Upper lobe of right lung (tissue), 1 donor: ENCODE measurements at regions not wholly inside any gene's neighbourhood (a gene's known extent, or its start where the extent isn't known, plus 50 kb on each side); places are given as distances from the start of the nearest gene placed in this dataset.

Experiments used
- ATAC-seq: fragments of 200-7000 bp; cut with Tn5 transposase; one replicate; pipeline ENCODE4 v1.9.1; 2020; ENCODE audit warnings: mild to moderate bottlenecking, moderate library complexity
- DNase-seq: peaks from one replicate; pipeline ENCODE4 v3.0.0-alpha.2; 2020
- H3K27ac ChIP-seq: fragments of 200-600 bp; one replicate; pipeline ENCODE4 v1.8.0; 2022
- H3K27me3 ChIP-seq: fragments of 200-600 bp; one replicate; pipeline ENCODE4 v1.8.0; 2022; ENCODE audit warnings: mild to moderate bottlenecking
- H3K36me3 ChIP-seq: fragments of 200-600 bp; one replicate; pipeline ENCODE4 v1.8.0; 2022
- H3K4me1 ChIP-seq: fragments of 200-600 bp; one replicate; pipeline ENCODE4 v1.8.0; 2022
- H3K4me3 ChIP-seq: fragments of 200-600 bp; one replicate; pipeline ENCODE4 v1.8.0; 2022; ENCODE audit warnings: mild to moderate bottlenecking
- H3K9me3 ChIP-seq: fragments of 200-600 bp; one replicate; pipeline ENCODE4 v1.8.0; 2022
- intact Hi-C: fragments of 100-400 bp; cut with DNase I; formaldehyde crosslinking; loops from one replicate; pipeline ENCODE4 v1.11.0; 2022
- TF ChIP-seq, protein P1 (sequence below): fragments of 200-600 bp; IDR thresholded peaks from one replicate; pipeline ENCODE4 v1.8.0; 2022; ENCODE audit warnings: antibody characterized with exemption
- donor health status: DM: no; HTN: yes; CAD: no; lungs with severe emphysema.

DNA sequence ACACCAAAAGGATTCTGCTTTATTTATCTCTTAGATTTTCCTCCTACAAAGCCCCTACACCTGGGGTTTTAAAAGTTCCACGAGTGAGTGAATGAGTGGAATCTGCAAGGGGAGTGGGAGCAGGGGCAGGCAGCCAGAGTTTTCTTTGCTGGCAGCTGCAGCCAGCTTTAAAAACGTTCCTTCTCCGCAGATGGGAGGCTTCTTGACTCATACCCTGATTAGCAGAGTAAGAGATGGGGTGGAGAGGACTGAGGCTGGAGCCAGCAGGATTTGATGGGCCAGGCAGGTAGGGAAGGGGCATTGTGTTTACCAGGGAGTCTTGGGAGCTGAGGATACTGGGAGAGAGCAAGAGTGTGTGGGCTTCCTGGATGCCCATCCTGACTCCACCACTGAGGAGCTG is 99.6 kb upstream of the TNP1 start:
- intact Hi-C loops, result no loop called here
- H3K9me3 ChIP-seq, result no peaks in the 10 kb centered on the region
- no peak for DNase-seq
- H3K4me3 ChIP-seq, result no peak overlapping the region
- H3K27ac ChIP-seq, result no peak overlapping the region
- TF ChIP-seq, protein P1, sequence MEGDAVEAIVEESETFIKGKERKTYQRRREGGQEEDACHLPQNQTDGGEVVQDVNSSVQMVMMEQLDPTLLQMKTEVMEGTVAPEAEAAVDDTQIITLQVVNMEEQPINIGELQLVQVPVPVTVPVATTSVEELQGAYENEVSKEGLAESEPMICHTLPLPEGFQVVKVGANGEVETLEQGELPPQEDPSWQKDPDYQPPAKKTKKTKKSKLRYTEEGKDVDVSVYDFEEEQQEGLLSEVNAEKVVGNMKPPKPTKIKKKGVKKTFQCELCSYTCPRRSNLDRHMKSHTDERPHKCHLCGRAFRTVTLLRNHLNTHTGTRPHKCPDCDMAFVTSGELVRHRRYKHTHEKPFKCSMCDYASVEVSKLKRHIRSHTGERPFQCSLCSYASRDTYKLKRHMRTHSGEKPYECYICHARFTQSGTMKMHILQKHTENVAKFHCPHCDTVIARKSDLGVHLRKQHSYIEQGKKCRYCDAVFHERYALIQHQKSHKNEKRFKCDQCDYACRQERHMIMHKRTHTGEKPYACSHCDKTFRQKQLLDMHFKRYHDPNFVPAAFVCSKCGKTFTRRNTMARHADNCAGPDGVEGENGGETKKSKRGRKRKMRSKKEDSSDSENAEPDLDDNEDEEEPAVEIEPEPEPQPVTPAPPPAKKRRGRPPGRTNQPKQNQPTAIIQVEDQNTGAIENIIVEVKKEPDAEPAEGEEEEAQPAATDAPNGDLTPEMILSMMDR, result no peak
- no peaks in the 10 kb centered on the region for H3K4me1 ChIP-seq
- H3K36me3 ChIP-seq, result no peaks in the 10 kb centered on the region
- no peaks in the 10 kb centered on the region for H3K27me3 ChIP-seq
- ATAC-seq, result no peak

DNA sequence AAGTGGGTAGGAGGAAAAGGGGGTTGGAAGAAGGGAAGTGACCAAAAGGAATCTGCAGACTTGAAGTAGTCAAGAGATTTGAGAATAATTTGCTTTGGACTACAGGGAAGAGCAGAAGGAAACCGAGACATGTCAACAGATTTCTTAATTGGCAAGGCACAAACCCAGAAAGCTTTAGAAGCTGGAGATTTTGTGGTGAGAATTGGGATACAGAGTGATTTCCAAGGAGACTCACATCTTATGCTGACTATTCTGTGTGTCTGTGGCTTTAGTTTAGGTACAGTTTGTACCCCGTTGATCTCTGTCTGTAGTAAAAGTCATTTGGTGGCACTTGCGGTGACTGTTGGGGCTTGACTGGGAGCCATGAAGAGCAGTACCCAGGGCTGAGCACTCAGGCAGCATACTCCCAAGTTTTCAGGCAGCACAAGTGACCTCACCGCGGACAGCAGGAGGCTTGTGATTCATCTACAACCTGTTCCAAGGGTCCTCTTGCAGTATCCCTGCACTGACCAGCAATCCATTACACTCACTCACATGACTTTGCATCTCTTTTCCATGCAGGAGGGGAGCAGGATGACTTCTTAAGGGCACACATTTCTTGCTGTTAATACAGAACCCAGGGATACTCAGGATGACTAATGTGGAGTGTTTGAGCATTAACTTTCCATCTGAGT is 97.1 kb upstream of the TNP1 start:
- DNase-seq, result no peak
- Histone ChIP-seq H3K27ac (no peak overlapping the region), H3K27me3 (no peaks in the 10 kb centered on the region), H3K36me3 (no peaks in the 10 kb centered on the region), H3K4me1 (no peaks in the 10 kb centered on the region), H3K4me3 (no peak overlapping the region), H3K9me3 (no peaks in the 10 kb centered on the region)
- no peak for ATAC-seq
- TF ChIP-seq, protein P1, result no peak
- intact Hi-C loops, result no loop called here

DNA sequence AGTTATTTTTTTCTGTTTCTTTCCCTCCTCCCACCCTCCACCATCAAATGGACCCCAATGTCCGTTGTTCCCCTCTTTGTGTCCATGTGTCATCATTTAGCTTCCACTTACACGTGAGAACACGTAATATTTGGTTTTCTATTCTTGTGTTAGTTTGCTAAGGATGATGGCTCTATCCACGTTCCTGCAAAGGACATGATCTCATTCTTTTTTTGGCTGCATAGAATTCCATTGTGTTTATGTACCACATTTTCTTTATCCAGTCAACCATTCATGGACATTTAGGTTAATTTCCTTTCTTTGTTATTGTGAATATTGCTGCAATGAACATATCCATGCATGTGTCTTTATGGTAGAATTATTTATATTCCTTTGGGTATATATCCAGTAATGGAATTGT is 91.3 kb upstream of the TNP1 start:
- H3K36me3 ChIP-seq, result no peaks in the 10 kb centered on the region
- no peaks in the 10 kb centered on the region for H3K9me3 ChIP-seq
- no peak overlapping the region for H3K27ac ChIP-seq
- no peaks in the 10 kb centered on the region for H3K27me3 ChIP-seq
- intact Hi-C loops, result no loop called here
- DNase-seq (no peak), ATAC-seq (no peak)
- TF ChIP-seq, protein P1, result no peak
- no peaks in the 10 kb centered on the region for H3K4me1 ChIP-seq
- H3K4me3 ChIP-seq, result no peak overlapping the region

DNA sequence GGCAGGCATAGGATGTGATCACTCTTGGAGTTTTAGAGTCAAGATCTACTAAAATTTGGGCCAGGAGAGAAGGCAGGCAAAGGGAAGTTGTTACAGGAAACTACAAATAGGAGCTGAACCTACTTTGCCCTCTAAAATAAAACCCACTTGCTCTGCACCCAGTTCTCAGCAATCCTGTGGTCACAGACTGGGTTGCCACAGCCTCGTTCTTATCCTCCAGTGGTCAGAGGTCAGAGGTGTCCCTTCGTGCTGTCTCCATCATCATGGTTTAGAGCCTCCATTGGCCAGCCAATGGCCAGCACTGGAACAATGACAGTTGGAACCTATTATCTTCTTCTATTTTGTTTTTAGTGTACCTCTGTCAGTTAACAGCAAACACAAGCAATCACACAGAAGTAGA is 90.7 kb upstream of the TNP1 start:
- DNase-seq (no peak), ATAC-seq (no peak)
- Histone ChIP-seq H3K4me1 (no peaks in the 10 kb centered on the region), H3K27ac (no peak overlapping the region), H3K9me3 (no peaks in the 10 kb centered on the region), H3K27me3 (no peaks in the 10 kb centered on the region), H3K4me3 (no peak overlapping the region), H3K36me3 (no peaks in the 10 kb centered on the region)
- intact Hi-C loops, result no loop called here
- TF ChIP-seq, protein P1, result no peak

DNA sequence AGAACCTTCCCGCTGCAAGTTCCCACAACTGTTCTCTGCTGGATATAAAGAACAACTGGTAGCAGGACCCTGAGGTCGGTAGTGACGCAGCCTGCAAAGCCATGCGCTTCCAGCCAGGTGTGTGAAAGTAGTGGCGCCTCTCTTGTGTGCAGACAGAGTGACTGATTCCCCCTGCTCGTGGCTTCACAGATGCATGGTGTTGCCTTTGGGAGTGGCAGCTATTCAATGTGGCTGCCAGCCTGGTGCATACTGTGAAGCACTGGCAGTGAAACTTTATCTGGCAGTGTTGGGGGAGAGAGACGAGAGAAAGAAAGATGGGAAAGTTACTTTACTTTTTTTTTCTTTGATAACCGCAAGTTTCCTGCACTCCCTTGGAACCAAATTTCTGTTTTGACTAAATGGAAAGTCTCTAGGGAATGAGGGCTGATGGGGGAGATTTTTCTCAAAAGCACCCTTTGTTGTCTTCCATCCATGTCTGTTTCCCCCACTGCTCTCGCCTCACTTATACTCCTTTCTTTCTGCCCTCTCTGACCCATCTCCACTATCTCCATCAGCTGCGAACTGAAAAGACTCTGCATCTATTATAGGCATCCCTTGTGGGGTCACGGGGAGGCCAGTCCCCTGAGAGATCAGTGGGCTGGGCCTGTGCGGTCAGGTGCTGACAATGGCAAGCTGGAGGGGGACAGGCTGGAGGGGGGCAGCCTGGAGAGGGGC is 90.0 kb upstream of the TNP1 start:
- no peak overlapping the region for H3K27ac ChIP-seq
- no peak for DNase-seq
- no peak overlapping the region for H3K4me3 ChIP-seq
- no peaks in the 10 kb centered on the region for H3K36me3 ChIP-seq
- intact Hi-C loops, result no loop called here
- H3K9me3 ChIP-seq, result no peaks in the 10 kb centered on the region
- ATAC-seq, result no peak
- no peaks in the 10 kb centered on the region for H3K27me3 ChIP-seq
- no peaks in the 10 kb centered on the region for H3K4me1 ChIP-seq
- TF ChIP-seq, protein P1, result no peak
